HCT116 (cell line): ENCODE measurements at regions not wholly inside any gene's neighbourhood (a gene's known extent, or its start where the extent isn't known, plus 50 kb on each side); places are given as distances from the start of the nearest gene placed in this dataset.

Experiments
- ATAC-seq: fragments of 200-7000 bp; cut with Tn5 transposase; 2 replicates; pipeline ENCODE4 v1.9.1; 2020; ENCODE audit warnings: mild to moderate bottlenecking, moderate library complexity
- BruUV-seq: library from RNA; stranded (reverse); fragments of 400-500 nt; replicated peaks from 2 replicates; lab custom pipeline; 2021; lab: Mats Ljungman, UMichigan
- CTCF ChIA-PET: fragments of 300-600 bp; sonication (Branson Sonifier 250); formaldehyde crosslinking; loops from one replicate; lab custom pipeline; 2021; ENCODE audit warnings: antibody characterized with exemption; lab: Charles Lee
- POLR2A ChIA-PET: fragments of 300-600, 350-600 bp; sonication (Branson Sonifier 250); formaldehyde crosslinking; loops from one replicate; lab custom pipeline; 2021; ENCODE audit warnings: antibody characterized with exemption; lab: Charles Lee
- RAD21 ChIA-PET, 2 experiments: fragments of 300-600 bp; sonication (Branson Sonifier 250); formaldehyde crosslinking; loops; one replicate each; lab custom pipeline; 2023; ENCODE audit warnings: low total read pairs in 2 of 2; ENCODE audit not compliant: uncharacterized antibody in 2 of 2, unreplicated experiment in 2 of 2, low non-redundant PET in 1 of 2; lab: Charles Lee
- DNase-seq: peaks from one replicate; pipeline ENCODE4 v3.0.0-alpha.2; 2010; ENCODE audit warnings: low read depth, low spot score
- H2AFZ ChIP-seq: fragments of 200-600 bp; shearing (Covaris generic), sonication (generic); 2 replicates; pipeline ENCODE4 v1.6.1; 2017; ENCODE audit warnings: low read depth, mixed run types, mixed read lengths, antibody characterized with exemption, low read length; ENCODE audit not compliant: poor library complexity, severe bottlenecking
- H3K27ac ChIP-seq: 2 replicates; pipeline ENCODE4 v1.5.1; 2012; ENCODE audit warnings: low read depth, low read length
- H3K27me3 ChIP-seq: fragments of 200-600 bp; sonication (generic); 2 replicates; pipeline ENCODE4 v1.6.1; 2016; ENCODE audit warnings: mixed run types, low read length, mixed read lengths; ENCODE audit not compliant: insufficient read depth
- H3K36me3 ChIP-seq, 2 experiments: fragments of 200-500 bp in 1 of 2; fragments of 200-600 bp in 1 of 2; sonication (Bioruptor generic) in 1 of 2; sonication (generic) in 1 of 2; 2 replicates each; pipeline versions ENCODE4 v1.5.1 to v1.6.1; 2014 to 2016; ENCODE audit warnings: low read length in 2 of 2, inconsistent platforms in 1 of 2, mixed read lengths in 1 of 2, mixed run types in 1 of 2; ENCODE audit not compliant: insufficient read depth in 2 of 2, control insufficient read depth in 1 of 2
- H3K4me1 ChIP-seq, 2 experiments: fragments of 200-600 bp in 1 of 2; sonication (generic) in 1 of 2; 2 replicates each; pipeline versions ENCODE4 v1.5.1 to v1.6.1; 2012 to 2017; ENCODE audit warnings: low read length in 2 of 2, inconsistent platforms in 1 of 2, mild to moderate bottlenecking in 1 of 2, mixed read lengths in 1 of 2, mixed run types in 1 of 2, moderate library complexity in 1 of 2; ENCODE audit not compliant: insufficient read depth in 2 of 2, control insufficient read depth in 1 of 2
- H3K4me2 ChIP-seq: fragments of 200-600 bp; sonication (generic); 2 replicates; pipeline ENCODE4 v1.6.1; 2017; ENCODE audit warnings: mixed run types, low read length, mixed read lengths
- H3K4me3 ChIP-seq, 2 experiments: fragments of 200-600 bp in 1 of 2; sonication (generic) in 1 of 2; replicated peaks in 1 of 2; 2 replicates each; pipeline ENCODE4 v1.5.1; 2011 to 2016; ENCODE audit warnings: low read length in 2 of 2, control low read depth in 1 of 2, low read depth in 1 of 2, mild to moderate bottlenecking in 1 of 2, mixed read lengths in 1 of 2, mixed run types in 1 of 2
- H3K79me2 ChIP-seq: fragments of 200-600 bp; sonication (generic); 2 replicates; pipeline ENCODE4 v1.6.1; 2017; ENCODE audit warnings: mild to moderate bottlenecking, mixed run types, low read length, moderate library complexity, mixed read lengths; ENCODE audit not compliant: insufficient read depth
- H3K9ac ChIP-seq: fragments of 200-600 bp; sonication (generic); 2 replicates; pipeline ENCODE4 v1.6.1; 2016; ENCODE audit warnings: low read length, mixed read lengths
- H3K9me2 ChIP-seq: fragments of 200-600 bp; sonication (generic), shearing (Covaris generic); 2 replicates; pipeline ENCODE4 v1.6.1; 2017; ENCODE audit warnings: mixed run types, mild to moderate bottlenecking, moderate library complexity; ENCODE audit not compliant: insufficient read depth
- H3K9me3 ChIP-seq, 2 experiments: fragments of 200-500 bp in 1 of 2; fragments of 200-600 bp in 1 of 2; sonication (Bioruptor generic) in 1 of 2; sonication (generic) in 1 of 2; 2 replicates each; pipeline ENCODE4 v1.6.1; 2014 to 2017; ENCODE audit warnings: low read length in 2 of 2, mixed read lengths in 2 of 2, inconsistent platforms in 1 of 2, low read depth in 1 of 2, mild to moderate bottlenecking in 1 of 2, mixed run types in 1 of 2, moderate library complexity in 1 of 2; ENCODE audit not compliant: control insufficient read depth in 1 of 2, insufficient read depth in 1 of 2
- H4K20me1 ChIP-seq: fragments of 200-600 bp; sonication (generic), shearing (Covaris generic); 2 replicates; pipeline ENCODE4 v1.6.1; 2017; ENCODE audit warnings: mixed run types, mild to moderate bottlenecking, moderate library complexity; ENCODE audit not compliant: insufficient read depth
- ATF3 ChIP-seq: IDR thresholded peaks from 2 replicates; pipeline ENCODE4 v1.6.1; 2012
- CEBPB ChIP-seq: IDR thresholded peaks from 2 replicates; pipeline ENCODE4 v1.6.1; 2012; ENCODE audit warnings: low read depth
- EGR1 ChIP-seq: IDR thresholded peaks from 2 replicates; pipeline ENCODE4 v1.6.1; 2012; ENCODE audit warnings: low read depth
- ELF1 ChIP-seq: IDR thresholded peaks from 2 replicates; pipeline ENCODE4 v1.6.1; 2012; ENCODE audit warnings: low read depth, borderline replicate concordance
- EZH2 ChIP-seq: fragments of 200-600 bp; sonication (generic); IDR thresholded peaks from 2 replicates; pipeline ENCODE4 v1.6.1; 2017; ENCODE audit warnings: antibody characterized with exemption, mixed run types
- EZH2phosphoT487 ChIP-seq: fragments of 200-600 bp; IDR thresholded peaks from 2 replicates; pipeline ENCODE4 v1.6.1; 2018; ENCODE audit warnings: antibody characterized with exemption, borderline replicate concordance
- FOSL1 ChIP-seq: IDR thresholded peaks from 2 replicates; pipeline ENCODE4 v1.6.1; 2012; ENCODE audit warnings: low read depth
- JUND ChIP-seq: IDR thresholded peaks from 2 replicates; pipeline ENCODE4 v1.6.1; 2012
- REST ChIP-seq: IDR thresholded peaks from 2 replicates; pipeline ENCODE4 v1.6.1; 2012; ENCODE audit warnings: low read depth
- SIN3A ChIP-seq: IDR thresholded peaks from 2 replicates; pipeline ENCODE4 v1.6.1; 2012; ENCODE audit warnings: low read depth
- SP1 ChIP-seq: IDR thresholded peaks from 2 replicates; pipeline ENCODE4 v1.6.1; 2012; ENCODE audit warnings: low read depth
- SRF ChIP-seq: IDR thresholded peaks from 2 replicates; pipeline ENCODE4 v1.6.1; 2012; ENCODE audit warnings: low read depth
- TCF7L2 ChIP-seq: IDR thresholded peaks from 2 replicates; pipeline ENCODE4 v1.7.0; 2011; ENCODE audit warnings: borderline replicate concordance, inconsistent platforms; ENCODE audit not compliant: insufficient read depth, insufficient read length; ENCODE audit errors: extremely low read depth
- YY1 ChIP-seq: IDR thresholded peaks from 2 replicates; pipeline ENCODE4 v1.6.1; 2011; ENCODE audit warnings: low read length, low read depth, moderate library complexity, mild to moderate bottlenecking; ENCODE audit not compliant: insufficient replicate concordance; ENCODE audit errors: extremely low read depth
- ZFX ChIP-seq: fragments of 450-650 bp; IDR thresholded peaks from 2 replicates; pipeline ENCODE4 v1.6.1; 2017
- ZNF274 ChIP-seq: fragments of 200-500 bp; sonication (Bioruptor generic); IDR thresholded peaks from 2 replicates; pipeline ENCODE4 v1.6.1; 2014; ENCODE audit warnings: mild to moderate bottlenecking, low read depth, low read length, inconsistent platforms
- intact Hi-C: fragments of 100-400 bp; cut with micrococcal nuclease; formaldehyde crosslinking; loops from 2 replicates; pipeline ENCODE4 v1.10.0; 2022
- TF ChIP-seq, protein P1 (sequence below): IDR thresholded peaks from 2 replicates; pipeline ENCODE4 v1.6.1; 2012
- TF ChIP-seq, protein P2 (sequence below), 3 experiments: fragments of 200-600 bp in 1 of 3; sonication (generic) in 1 of 3; IDR thresholded peaks in 2 of 3; conservative IDR thresholded peaks in 1 of 3; 2 replicates each; pipeline ENCODE4 v1.5.1; 2012 to 2017; ENCODE audit warnings: low read depth in 2 of 3, low read length in 2 of 3, antibody characterized with exemption in 1 of 3, borderline replicate concordance in 1 of 3, control low read depth in 1 of 3, mild to moderate bottlenecking in 1 of 3, mixed read lengths in 1 of 3, mixed run types in 1 of 3, moderate library complexity in 1 of 3; ENCODE audit not compliant: insufficient read depth in 1 of 3

GRCh38 chr15:77904901-77905300 is 172.6 kb downstream of the TBC1D2B start:
- Histone ChIP-seq H3K4me2 (no peak overlapping the region), H3K9me3 (no peaks in the 10 kb centered on the region), H2AFZ (no peak overlapping the region), H3K9me2 (no peaks in the 10 kb centered on the region), H3K9ac (no peak overlapping the region), H3K36me3 (no peaks in the 10 kb centered on the region), H3K79me2 (no peaks in the 10 kb centered on the region), H3K27ac (no peak overlapping the region), H4K20me1 (no peaks in the 10 kb centered on the region), H3K27me3 (no peaks in the 10 kb centered on the region), H3K4me3 (no peak overlapping the region), H3K4me1 (peaks cover 0 to 11% of the 10 kb centered on the region in 2 experiments; a peak in 2 of 4 replicates)
- ChIA-PET RAD21 (no interaction called here), POLR2A (no interaction called here), CTCF (no interaction called here)
- intact Hi-C loops: no loop called here
- no TSS peak for BruUV-seq
- TF ChIP-seq SRF (no peak), EZH2phosphoT487 (no peak), ZFX (no peak), ELF1 (no peak), TCF7L2 (no peak), ATF3 (no peak), JUND (no peak), EGR1 (no peak), CEBPB (no peak), FOSL1 (no peak), EZH2 (no peak), ZNF274 (no peak), SIN3A (no peak), SP1 (no peak), REST (no peak), YY1 (no peak)
- TF ChIP-seq, protein P1, sequence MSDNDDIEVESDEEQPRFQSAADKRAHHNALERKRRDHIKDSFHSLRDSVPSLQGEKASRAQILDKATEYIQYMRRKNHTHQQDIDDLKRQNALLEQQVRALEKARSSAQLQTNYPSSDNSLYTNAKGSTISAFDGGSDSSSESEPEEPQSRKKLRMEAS: no peak
- TF ChIP-seq, protein P2, sequence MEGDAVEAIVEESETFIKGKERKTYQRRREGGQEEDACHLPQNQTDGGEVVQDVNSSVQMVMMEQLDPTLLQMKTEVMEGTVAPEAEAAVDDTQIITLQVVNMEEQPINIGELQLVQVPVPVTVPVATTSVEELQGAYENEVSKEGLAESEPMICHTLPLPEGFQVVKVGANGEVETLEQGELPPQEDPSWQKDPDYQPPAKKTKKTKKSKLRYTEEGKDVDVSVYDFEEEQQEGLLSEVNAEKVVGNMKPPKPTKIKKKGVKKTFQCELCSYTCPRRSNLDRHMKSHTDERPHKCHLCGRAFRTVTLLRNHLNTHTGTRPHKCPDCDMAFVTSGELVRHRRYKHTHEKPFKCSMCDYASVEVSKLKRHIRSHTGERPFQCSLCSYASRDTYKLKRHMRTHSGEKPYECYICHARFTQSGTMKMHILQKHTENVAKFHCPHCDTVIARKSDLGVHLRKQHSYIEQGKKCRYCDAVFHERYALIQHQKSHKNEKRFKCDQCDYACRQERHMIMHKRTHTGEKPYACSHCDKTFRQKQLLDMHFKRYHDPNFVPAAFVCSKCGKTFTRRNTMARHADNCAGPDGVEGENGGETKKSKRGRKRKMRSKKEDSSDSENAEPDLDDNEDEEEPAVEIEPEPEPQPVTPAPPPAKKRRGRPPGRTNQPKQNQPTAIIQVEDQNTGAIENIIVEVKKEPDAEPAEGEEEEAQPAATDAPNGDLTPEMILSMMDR (IDR thresholded peaks at IDR 0.05 in 2 of 3, conservative IDR thresholded peaks at IDR 0.05 in 1 of 3; ENCODE audit: borderline replicate concordance in 1 of 3, insufficient read depth in 1 of 3, low read depth in 2 of 3, low read length in 2 of 3): no peak
- no peak for DNase-seq
- ATAC-seq: no peak
